Left renal cortex interstitium (tissue), 4 donors: ENCODE measurements at regions not wholly inside any gene's neighbourhood (a gene's known extent, or its start where the extent isn't known, plus 50 kb on each side); places are given as distances from the start of the nearest gene placed in this dataset.
"Not testable (repeated sequence)": the region's sequence is repeated elsewhere in the genome, so short reads cannot be mapped to it uniquely, and the experiment has no call there.

Experiments
- DNase-seq, 4 donors: peaks; one replicate each; pipeline ENCODE4 v3.0.0-alpha.2; 2013; ENCODE audit warnings: low read depth in 4 of 4, low spot score in 2 of 4, missing footprints in 1 of 4

- DNase-seq, result no peak
Observed at GRCh38 chr1:182261655-182262054, 129.9 kb downstream of the GLUL start.

- no peak for DNase-seq
Observed at GRCh38 chr1:182260516-182260915, 131.1 kb downstream of the GLUL start.

GRCh38 chr1:182259968-182260367, 131.6 kb downstream of the GLUL start:
- DNase-seq, result no peak

GRCh38 chr1:182259229-182259872, 132.2 kb downstream of the GLUL start:
- DNase-seq, result no peak

GRCh38 chr1:182257369-182258063, 134.1 kb downstream of the GLUL start:
- no peak for DNase-seq

GRCh38 chr1:182256931-182257330, 134.7 kb downstream of the GLUL start:
- no peak for DNase-seq

- DNase-seq, result no peak
Observed at GRCh38 chr1:182255494-182255893, 136.1 kb downstream of the GLUL start.

- DNase-seq, result no peak
Observed at GRCh38 chr1:182253319-182253860, 138.2 kb downstream of the GLUL start.

GRCh38 chr1:182251561-182251960, 140.0 kb downstream of the GLUL start:
- DNase-seq, result no peak

GRCh38 chr1:182249201-182249676, 142.4 kb downstream of the GLUL start:
- DNase-seq, result no peak

GRCh38 chr1:182248721-182249120, 142.9 kb downstream of the GLUL start:
- no peak for DNase-seq

- not testable (repeated sequence) for DNase-seq
Observed at GRCh38 chr1:182247813-182248212, 143.8 kb downstream of the GLUL start.

- DNase-seq, result no peak
Observed at GRCh38 chr1:182246783-182247182, 144.8 kb downstream of the GLUL start.

- no peak for DNase-seq
Observed at GRCh38 chr1:182245040-182245439, 146.6 kb downstream of the GLUL start.

GRCh38 chr1:182244451-182244850, 147.1 kb downstream of the GLUL start:
- no peak for DNase-seq

GRCh38 chr1:182242641-182243040, 148.9 kb downstream of the GLUL start:
- no peak for DNase-seq

GRCh38 chr1:182240085-182240484, 151.5 kb downstream of the GLUL start:
- no peak for DNase-seq

GRCh38 chr1:182238421-182238820, 153.2 kb downstream of the GLUL start:
- DNase-seq, result no peak

- no peak for DNase-seq
Observed at GRCh38 chr1:182237329-182237728, 154.3 kb downstream of the GLUL start.

- DNase-seq, result no peak
Observed at GRCh38 chr1:182236651-182237077, 154.9 kb downstream of the GLUL start.

- DNase-seq, result no peak
Observed at GRCh38 chr1:182235952-182236650, 155.5 kb downstream of the GLUL start.
